Activated CD4-positive, alpha-beta T cell treated with anti-CD3 and anti-CD28 coated beads, Interleukin-2, amount 50 U/mL, for 16 hours (primary cell): ENCODE measurements at regions not wholly inside any gene's neighbourhood (a gene's known extent, or its start where the extent isn't known, plus 50 kb on each side); places are given as distances from the start of the nearest gene placed in this dataset.

Experiments used
- DNase-seq: peaks from one replicate; pipeline ENCODE4 v3.0.0-alpha.2; 2020

GRCh38 chr4:46684041-46684440 is 225.0 kb downstream of the COX7B2 start:
- DNase-seq: no peak

- no peak for DNase-seq
These were observed 232.7 kb downstream of the COX7B2 start for GRCh38 chr4:46676364-46676763.

GRCh38 chr4:46674326-46674725 is 234.7 kb downstream of the COX7B2 start:
- no peak for DNase-seq

GRCh38 chr4:46667790-46668189 is 241.3 kb downstream of the COX7B2 start:
- DNase-seq: no peak

GRCh38 chr4:46656071-46656470 is 253.0 kb downstream of the COX7B2 start:
- DNase-seq: no peak

GRCh38 chr4:46653842-46654241 is 255.2 kb downstream of the COX7B2 start:
- no peak for DNase-seq

GRCh38 chr4:46649390-46649789 is 259.5 kb upstream of the GABRA2 start:
- no peak for DNase-seq

GRCh38 chr4:46648088-46648744 is 258.3 kb upstream of the GABRA2 start:
- DNase-seq: peak; percentile 34

GRCh38 chr4:46645126-46645525 is 255.2 kb upstream of the GABRA2 start:
- DNase-seq: no peak
